ENCODE measurements at regions not wholly inside any gene's neighbourhood (a gene's known extent, or its start where the extent isn't known, plus 50 kb on each side); places are given as distances from the start of the nearest gene placed in this dataset.
"Not testable (repeated sequence)": the region's sequence is repeated elsewhere in the genome, so short reads cannot be mapped to it uniquely, and the experiment has no call there.

- H3K4me3 ChIP-seq = no peak overlapping the region
These were observed 60.8 kb upstream of the RALGPS2 start for GRCh38 chr1:178664278-178664677.

DNA sequence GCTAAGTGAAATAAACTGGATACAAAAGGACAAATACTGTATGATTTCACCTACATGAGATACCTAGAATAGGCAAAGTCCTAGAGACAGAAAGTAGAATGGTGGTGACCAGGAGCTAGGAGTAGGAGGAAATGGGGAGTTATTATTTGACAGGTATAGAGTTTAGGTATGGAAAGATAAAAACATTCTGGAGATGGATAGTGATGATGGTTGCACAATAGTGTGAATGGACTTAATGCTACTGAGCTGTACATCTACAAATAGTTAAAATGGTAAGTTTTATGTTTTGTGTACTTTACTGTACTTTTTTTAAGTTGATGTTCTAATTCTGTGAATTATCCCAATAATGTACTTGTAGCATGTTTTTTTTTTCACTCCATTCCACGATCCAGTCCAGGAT lies 59.5 kb upstream of the RALGPS2 start:
- no peak overlapping the region for H3K27ac ChIP-seq

More at GRCh38 chr1:178664278-178664677, 60.8 kb upstream of the RALGPS2 start:
- H3K27ac ChIP-seq = no peak overlapping the region

DNA sequence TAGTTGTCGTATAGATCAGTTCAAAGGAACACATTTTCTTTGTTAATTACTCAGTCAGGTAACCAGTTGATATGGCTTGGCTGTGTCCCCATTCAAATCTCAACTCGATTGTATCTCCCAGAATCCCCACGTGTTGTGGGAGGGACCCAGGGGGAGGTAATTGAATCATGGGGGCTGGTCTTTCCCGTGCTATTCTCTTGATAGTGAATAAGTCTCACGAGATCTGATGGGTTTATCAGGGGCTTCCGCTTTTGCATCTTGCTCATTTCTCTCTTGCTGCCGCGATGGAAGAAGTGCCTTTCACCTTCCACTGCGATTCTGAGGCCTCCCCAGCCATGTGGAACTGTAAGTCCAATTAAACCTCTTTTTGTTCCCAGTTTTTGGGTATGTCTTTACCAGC lies 58.2 kb upstream of the RALGPS2 start:
- H3K4me3 ChIP-seq, H3K27ac ChIP-seq: not testable (repeated sequence)

More for the DNA sequence above, 59.5 kb upstream of the RALGPS2 start:
- H3K4me3 ChIP-seq = no peak overlapping the region

- H3K4me3 ChIP-seq = no peak overlapping the region
- no peak overlapping the region for H3K27ac ChIP-seq
These were observed 52.6 kb upstream of the RALGPS2 start for GRCh38 chr1:178672434-178672833.

- H3K27ac ChIP-seq, H3K4me3 ChIP-seq: not testable (repeated sequence)
These were observed 50.5 kb upstream of the RALGPS2 start for GRCh38 chr1:178674559-178674958.
